A204.1 (cell line): ENCODE measurements at regions not wholly inside any gene's neighbourhood (a gene's known extent, or its start where the extent isn't known, plus 50 kb on each side); places are given as distances from the start of the nearest gene placed in this dataset.
"Not testable (repeated sequence)": the region's sequence is repeated elsewhere in the genome, so short reads cannot be mapped to it uniquely, and the experiment has no call there.

ENCODE experiments used
- FAIRE-seq: peaks from 2 replicates; lab custom pipeline; 2012; peaks lifted over from hg19 to GRCh38; lab: Jason Lieb, UNC

GRCh38 chr18:14336017-14336416, 203.8 kb upstream of the ZNF519 start:
- not testable (repeated sequence) for FAIRE-seq

- not testable (repeated sequence) for FAIRE-seq
These were observed 189.0 kb upstream of the ZNF519 start for GRCh38 chr18:14321217-14321616.

GRCh38 chr18:14301255-14301654, 169.0 kb upstream of the ZNF519 start:
- FAIRE-seq: not testable (repeated sequence)

- not testable (repeated sequence) for FAIRE-seq
These were observed 162.8 kb upstream of the ZNF519 start for GRCh38 chr18:14295081-14295480.

- FAIRE-seq: no peak
These were observed 152.8 kb upstream of the ZNF519 start for GRCh38 chr18:14285053-14285452.

- FAIRE-seq: not testable (repeated sequence)
These were observed 143.2 kb upstream of the ZNF519 start for GRCh38 chr18:14275391-14275790.

GRCh38 chr18:14265637-14266410, 133.6 kb upstream of the ZNF519 start:
- not testable (repeated sequence) for FAIRE-seq

- FAIRE-seq: not testable (repeated sequence)
These were observed 130.6 kb upstream of the ZNF519 start for GRCh38 chr18:14262786-14263185.

GRCh38 chr18:14250084-14250677, 117.9 kb upstream of the ZNF519 start:
- not testable (repeated sequence) for FAIRE-seq

GRCh38 chr18:14239224-14239623, 107.0 kb upstream of the ZNF519 start:
- not testable (repeated sequence) for FAIRE-seq

GRCh38 chr18:14236356-14237048, 104.3 kb upstream of the ZNF519 start:
- not testable (repeated sequence) for FAIRE-seq

- peak; percentile 27 for FAIRE-seq
These were observed 93.0 kb upstream of the ZNF519 start for GRCh38 chr18:14225286-14225679.

- not testable (repeated sequence) for FAIRE-seq
These were observed 92.5 kb upstream of the ZNF519 start for GRCh38 chr18:14224551-14225285.

- FAIRE-seq: not testable (repeated sequence)
These were observed 91.7 kb upstream of the ZNF519 start for GRCh38 chr18:14223919-14224318.

- not testable (repeated sequence) for FAIRE-seq
These were observed 91.1 kb upstream of the ZNF519 start for GRCh38 chr18:14223231-14223822.

GRCh38 chr18:14222354-14223221, 90.4 kb upstream of the ZNF519 start:
- FAIRE-seq: not testable (repeated sequence)

GRCh38 chr18:14221689-14222088, 89.5 kb upstream of the ZNF519 start:
- no peak for FAIRE-seq

GRCh38 chr18:14215952-14216351, 83.7 kb upstream of the ZNF519 start:
- FAIRE-seq: not testable (repeated sequence)

- FAIRE-seq: not testable (repeated sequence)
These were observed 71.2 kb upstream of the ZNF519 start for GRCh38 chr18:14203424-14203823.

GRCh38 chr18:14190776-14191442, 58.7 kb upstream of the ZNF519 start:
- FAIRE-seq: not testable (repeated sequence)
